ENCODE measurements at regions not wholly inside any gene's neighbourhood (a gene's known extent, or its start where the extent isn't known, plus 50 kb on each side); places are given as distances from the start of the nearest gene placed in this dataset.

- H3K4me3 ChIP-seq (ENCODE audit: low read depth in 2 of 2, low read length in 2 of 2): no peak overlapping the region
- TF ChIP-seq TCF7L2 (IDR thresholded peaks at IDR 0.05; ENCODE audit: low read depth, low read length): no peak
- no peak for TF ChIP-seq POLR2AphosphoS5 (IDR thresholded peaks at IDR 0.05; ENCODE audit: low read depth, low read length)
- TF ChIP-seq CTCF (IDR thresholded peaks at IDR 0.05): no peak
- TF ChIP-seq SIN3A (IDR thresholded peaks at IDR 0.05; ENCODE audit: borderline replicate concordance, insufficient read depth, low read depth, low read length): no peak
- TF ChIP-seq REST (IDR thresholded peaks at IDR 0.05; ENCODE audit: insufficient read depth in 1 of 2, low read depth in 2 of 2, low read length in 1 of 2): no peak
- intact Hi-C loops (cut with micrococcal nuclease; ENCODE audit: unreplicated experiment) (no loop called here), in situ Hi-C loops (cut with HindIII; ENCODE audit: low pct_unique_long_range_greater_than_20kb, low sequenced_read_pairs) (no loop called here)
- ATAC-seq: no peak
- no peaks in the 10 kb centered on the region for H3K9me3 ChIP-seq (ENCODE audit: control insufficient read depth, insufficient read depth, low read depth, low read length)
- no peak for DNase-seq (ENCODE audit: low read depth, low spot score)
- no peaks in the 10 kb centered on the region for H3K27me3 ChIP-seq (ENCODE audit: control insufficient read depth, insufficient read depth, low read length)
- no peaks in the 10 kb centered on the region for H3K4me1 ChIP-seq (ENCODE audit: control insufficient read depth, insufficient read depth, low read length)
- BruUV-seq (replicated peaks): no TSS peak
- CTCF ChIA-PET: no interaction called here
- no peaks in the 10 kb centered on the region for H3K36me3 ChIP-seq (ENCODE audit: control insufficient read depth, insufficient read depth, low read length)
- POLR2A ChIA-PET: no interaction called here
- no peak overlapping the region for H3K27ac ChIP-seq (ENCODE audit: low read length)
Observed at GRCh38 chr21:28104346-28104745, 888.3 kb downstream of the LTN1 start.

- POLR2A ChIA-PET: no interaction called here
Observed at GRCh38 chr21:28100366-28100765, 892.3 kb downstream of the LTN1 start.

More at GRCh38 chr21:28100366-28100765, 892.3 kb downstream of the LTN1 start:
- BruUV-seq (replicated peaks): no TSS peak
- Histone ChIP-seq H3K27me3 (ENCODE audit: control insufficient read depth, insufficient read depth, low read length) (no peaks in the 10 kb centered on the region), H3K4me1 (ENCODE audit: control insufficient read depth, insufficient read depth, low read length) (no peaks in the 10 kb centered on the region), H3K9me3 (ENCODE audit: control insufficient read depth, insufficient read depth, low read depth, low read length) (no peaks in the 10 kb centered on the region), H3K36me3 (ENCODE audit: control insufficient read depth, insufficient read depth, low read length) (no peaks in the 10 kb centered on the region), H3K27ac (ENCODE audit: low read length) (no peak overlapping the region), H3K4me3 (ENCODE audit: low read depth in 2 of 2, low read length in 2 of 2) (no peak overlapping the region)
- TF ChIP-seq REST (IDR thresholded peaks at IDR 0.05; ENCODE audit: insufficient read depth in 1 of 2, low read depth in 2 of 2, low read length in 1 of 2) (no peak), SIN3A (IDR thresholded peaks at IDR 0.05; ENCODE audit: borderline replicate concordance, insufficient read depth, low read depth, low read length) (no peak), POLR2AphosphoS5 (IDR thresholded peaks at IDR 0.05; ENCODE audit: low read depth, low read length) (no peak), TCF7L2 (IDR thresholded peaks at IDR 0.05; ENCODE audit: low read depth, low read length) (no peak), CTCF (IDR thresholded peaks at IDR 0.05) (no peak)
- DNase-seq (ENCODE audit: low read depth, low spot score) (no peak), ATAC-seq (no peak)
- in situ Hi-C loops (cut with HindIII; ENCODE audit: low pct_unique_long_range_greater_than_20kb, low sequenced_read_pairs) (no loop called here), intact Hi-C loops (cut with micrococcal nuclease; ENCODE audit: unreplicated experiment) (no loop called here)
- CTCF ChIA-PET: no interaction called here
